Stimulated activated CD8-positive, alpha-beta memory T cell treated with anti-CD3 and anti-CD28 coated beads, Interleukin-4, amount 100 ng/mL, for 24 hours (primary cell): ENCODE measurements at regions not wholly inside any gene's neighbourhood (a gene's known extent, or its start where the extent isn't known, plus 50 kb on each side); places are given as distances from the start of the nearest gene placed in this dataset.
"Not testable (repeated sequence)": the region's sequence is repeated elsewhere in the genome, so short reads cannot be mapped to it uniquely, and the experiment has no call there.

Experiments
- DNase-seq: peaks from one replicate; pipeline ENCODE4 v3.0.0-alpha.2; 2020; ENCODE audit warnings: low read depth

GRCh38 chr1:173257805-173258204 lies 50.7 kb upstream of the TNFSF4 start:
- no peak for DNase-seq

GRCh38 chr1:173258479-173259264 lies 51.5 kb upstream of the TNFSF4 start:
- DNase-seq: no peak

- DNase-seq: not testable (repeated sequence)
These were observed 53.2 kb upstream of the TNFSF4 start for GRCh38 chr1:173260329-173260728.

- DNase-seq: no peak
These were observed 59.7 kb upstream of the TNFSF4 start for GRCh38 chr1:173266841-173267240.

GRCh38 chr1:173267453-173267945 lies 60.4 kb upstream of the TNFSF4 start:
- DNase-seq: no peak

GRCh38 chr1:173268261-173268660 lies 61.1 kb upstream of the TNFSF4 start:
- DNase-seq: no peak

GRCh38 chr1:173268786-173269277 lies 61.7 kb upstream of the TNFSF4 start:
- DNase-seq: no peak

GRCh38 chr1:173269490-173270230 lies 62.5 kb upstream of the TNFSF4 start:
- DNase-seq: no peak

GRCh38 chr1:173270243-173270642 lies 63.1 kb upstream of the TNFSF4 start:
- no peak for DNase-seq

GRCh38 chr1:173271021-173271420 lies 63.9 kb upstream of the TNFSF4 start:
- not testable (repeated sequence) for DNase-seq

GRCh38 chr1:173275496-173275895 lies 68.4 kb upstream of the TNFSF4 start:
- DNase-seq: no peak

- no peak for DNase-seq
These were observed 70.0 kb upstream of the TNFSF4 start for GRCh38 chr1:173276922-173277800.

- DNase-seq: no peak
These were observed 73.9 kb upstream of the TNFSF4 start for GRCh38 chr1:173280899-173281660.

- no peak for DNase-seq
These were observed 77.9 kb upstream of the TNFSF4 start for GRCh38 chr1:173285048-173285447.

GRCh38 chr1:173287785-173288184 lies 80.7 kb upstream of the TNFSF4 start:
- DNase-seq: no peak

GRCh38 chr1:173293756-173294155 lies 86.6 kb upstream of the TNFSF4 start:
- DNase-seq: no peak

GRCh38 chr1:173294843-173295242 lies 87.7 kb upstream of the TNFSF4 start:
- no peak for DNase-seq

GRCh38 chr1:173295391-173295790 lies 88.3 kb upstream of the TNFSF4 start:
- DNase-seq: no peak

- no peak for DNase-seq
These were observed 88.9 kb upstream of the TNFSF4 start for GRCh38 chr1:173295995-173296394.

- peak; percentile 11 for DNase-seq
These were observed 90.8 kb upstream of the TNFSF4 start for GRCh38 chr1:173297798-173298391.
